Activated CD4-positive, alpha-beta T cell treated with anti-CD3 and anti-CD28 coated beads for 36 hours (primary cell): ENCODE measurements at regions not wholly inside any gene's neighbourhood (a gene's known extent, or its start where the extent isn't known, plus 50 kb on each side); places are given as distances from the start of the nearest gene placed in this dataset.
"Not testable (repeated sequence)": the region's sequence is repeated elsewhere in the genome, so short reads cannot be mapped to it uniquely, and the experiment has no call there.

Experiments
- ATAC-seq: fragments of 200-7000 bp; cut with Tn5 transposase; one replicate; pipeline ENCODE4 v1.10.0; 2021; ENCODE audit warnings: mild to moderate bottlenecking, moderate library complexity
- CTCF ChIA-PET: fragments of 350-600 bp; sonication (Branson Sonifier 250); formaldehyde crosslinking; loops from one replicate; lab custom pipeline; 2021; ENCODE audit warnings: antibody characterized with exemption; lab: Charles Lee
- POLR2A ChIA-PET: fragments of 350-600 bp; sonication (Branson Sonifier 250); formaldehyde crosslinking; loops from one replicate; lab custom pipeline; 2021; ENCODE audit warnings: antibody characterized with exemption, inconsistent platforms; lab: Charles Lee
- DNase-seq: peaks from one replicate; pipeline ENCODE4 v3.0.0-alpha.2; 2020
- H3K27ac Mint-ChIP-seq: one replicate; pipeline ENCODE4 v1.8.0; 2021; ENCODE audit warnings: mixed read lengths
- H3K27me3 Mint-ChIP-seq: one replicate; pipeline ENCODE4 v1.8.0; 2021; ENCODE audit warnings: mixed read lengths
- H3K36me3 Mint-ChIP-seq: one replicate; pipeline ENCODE4 v1.8.0; 2021; ENCODE audit warnings: low read depth, mixed read lengths
- H3K4me1 Mint-ChIP-seq: one replicate; pipeline ENCODE4 v1.8.0; 2021; ENCODE audit warnings: mixed read lengths
- H3K4me3 Mint-ChIP-seq: one replicate; pipeline ENCODE4 v1.8.0; 2021; ENCODE audit warnings: mild to moderate bottlenecking, moderate library complexity, mixed read lengths
- H3K9me3 Mint-ChIP-seq: one replicate; pipeline ENCODE4 v1.8.0; 2021; ENCODE audit warnings: low read depth, mixed read lengths
- intact Hi-C, 2 experiments: fragments of 100-400 bp; cut with DNase I in 1 of 2; cut with micrococcal nuclease in 1 of 2; formaldehyde crosslinking; loops; one replicate each; pipeline versions ENCODE4 v1.14.2 to v1.15.1; 2022 to 2024; cut with DNase I, micrococcal nuclease

DNA sequence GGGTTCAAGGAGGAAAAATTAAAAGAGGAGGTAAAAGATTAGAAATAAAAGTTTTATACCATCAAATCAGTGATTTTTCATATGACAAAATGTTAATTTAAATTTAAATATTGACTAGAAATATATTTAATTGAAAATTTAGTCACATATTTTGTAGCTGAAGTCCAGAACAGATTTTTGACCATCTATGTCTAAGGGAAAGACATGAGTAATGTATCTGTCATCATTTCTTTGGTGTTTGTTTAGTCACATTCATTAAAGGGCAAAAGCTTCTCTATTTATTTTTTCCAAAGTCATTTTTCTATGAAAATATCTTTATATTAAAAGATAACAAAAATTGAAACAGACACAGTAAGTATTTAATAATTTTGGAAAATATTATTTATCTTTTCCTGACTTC is 252.0 kb upstream of the ISL1 start:
- no peak for ATAC-seq
- no peaks in the 10 kb centered on the region for H3K9me3 Mint-ChIP-seq
- no peaks in the 10 kb centered on the region for H3K27me3 Mint-ChIP-seq
- ChIA-PET POLR2A (no interaction called here), CTCF (no interaction called here)
- no peak overlapping the region for H3K27ac Mint-ChIP-seq
- no peak overlapping the region for H3K4me3 Mint-ChIP-seq
- intact Hi-C loops, result no loop called here
- no peak for DNase-seq
- H3K4me1 Mint-ChIP-seq, result no peaks in the 10 kb centered on the region
- no peaks in the 10 kb centered on the region for H3K36me3 Mint-ChIP-seq

DNA sequence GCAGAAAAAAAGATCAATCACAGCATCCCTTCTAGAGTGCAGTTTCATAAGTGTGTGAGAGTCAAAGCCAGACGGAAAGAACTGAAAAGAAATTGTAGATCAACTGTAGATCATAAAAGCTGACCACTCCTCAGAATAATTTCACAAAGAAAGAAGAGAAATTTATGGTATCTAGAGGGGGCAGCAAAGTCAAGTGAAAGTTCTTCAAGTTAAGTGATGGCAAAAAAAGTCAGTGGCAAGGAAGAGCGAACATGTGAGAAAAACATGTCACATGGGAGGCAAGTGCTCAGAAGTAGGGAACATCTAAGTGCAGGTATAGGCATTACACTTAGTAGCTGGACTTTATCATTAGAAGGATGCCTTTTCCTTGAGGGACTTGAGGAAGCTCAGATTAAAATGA is 245.1 kb upstream of the ISL1 start:
- Mint-ChIP-seq H3K27ac (no peak overlapping the region), H3K9me3 (peaks cover 6% of the 10 kb centered on the region), H3K4me3 (no peak overlapping the region), H3K27me3 (no peaks in the 10 kb centered on the region), H3K36me3 (no peaks in the 10 kb centered on the region), H3K4me1 (no peaks in the 10 kb centered on the region)
- ChIA-PET POLR2A (no interaction called here), CTCF (no interaction called here)
- DNase-seq (no peak), ATAC-seq (no peak)
- intact Hi-C loops, result no loop called here

DNA sequence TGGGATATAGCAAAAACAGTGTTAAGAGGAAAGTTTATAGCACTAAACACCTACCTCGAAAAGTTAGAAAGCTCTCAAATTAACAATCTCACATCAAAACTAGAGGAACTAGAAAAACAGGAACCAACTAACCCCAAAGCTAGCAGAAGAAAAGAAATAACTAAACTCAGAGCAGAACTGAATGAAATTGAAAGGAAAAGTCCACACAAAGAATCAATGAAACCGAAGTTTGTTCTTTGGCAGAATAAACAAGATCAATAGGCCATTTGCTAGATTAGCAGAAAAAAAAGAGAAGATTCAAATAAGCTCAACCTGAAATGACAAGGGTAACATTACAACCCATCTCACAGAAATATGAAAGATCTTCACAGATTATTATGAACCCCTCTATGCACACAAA is 234.8 kb upstream of the ISL1 start:
- peaks cover 21% of the 10 kb centered on the region for H3K9me3 Mint-ChIP-seq
- ATAC-seq (no peak), DNase-seq (no peak)
- no peaks in the 10 kb centered on the region for H3K27me3 Mint-ChIP-seq
- CTCF ChIA-PET, result no interaction called here
- POLR2A ChIA-PET, result no interaction called here
- no peaks in the 10 kb centered on the region for H3K4me1 Mint-ChIP-seq
- intact Hi-C loops, result no loop called here
- no peak overlapping the region for H3K27ac Mint-ChIP-seq
- no peak overlapping the region for H3K4me3 Mint-ChIP-seq
- H3K36me3 Mint-ChIP-seq, result no peaks in the 10 kb centered on the region

DNA sequence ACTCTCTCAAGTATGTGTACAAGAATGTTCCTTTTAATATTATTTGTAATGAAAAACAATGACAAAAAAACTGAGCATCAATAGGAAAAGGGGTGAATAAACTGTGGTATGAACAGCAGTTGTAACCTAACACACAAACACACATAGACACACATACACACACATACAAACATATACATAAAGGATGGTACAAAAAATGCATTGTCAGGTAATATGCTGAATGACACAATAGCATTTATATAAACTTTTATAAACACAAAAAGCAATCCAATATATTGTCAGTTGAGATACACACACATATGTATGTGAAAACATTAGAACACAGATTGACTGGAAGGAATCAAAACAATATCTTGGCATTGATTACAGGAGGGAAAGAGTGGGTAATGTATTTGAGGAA is 227.0 kb upstream of the ISL1 start:
- no peak overlapping the region for H3K27ac Mint-ChIP-seq
- intact Hi-C loops, result no loop called here
- H3K4me1 Mint-ChIP-seq, result no peaks in the 10 kb centered on the region
- H3K4me3 Mint-ChIP-seq, result no peak overlapping the region
- no peaks in the 10 kb centered on the region for H3K27me3 Mint-ChIP-seq
- ATAC-seq (no peak), DNase-seq (no peak)
- POLR2A ChIA-PET, result no interaction called here
- peaks cover 9% of the 10 kb centered on the region for H3K9me3 Mint-ChIP-seq
- CTCF ChIA-PET, result no interaction called here
- no peaks in the 10 kb centered on the region for H3K36me3 Mint-ChIP-seq

DNA sequence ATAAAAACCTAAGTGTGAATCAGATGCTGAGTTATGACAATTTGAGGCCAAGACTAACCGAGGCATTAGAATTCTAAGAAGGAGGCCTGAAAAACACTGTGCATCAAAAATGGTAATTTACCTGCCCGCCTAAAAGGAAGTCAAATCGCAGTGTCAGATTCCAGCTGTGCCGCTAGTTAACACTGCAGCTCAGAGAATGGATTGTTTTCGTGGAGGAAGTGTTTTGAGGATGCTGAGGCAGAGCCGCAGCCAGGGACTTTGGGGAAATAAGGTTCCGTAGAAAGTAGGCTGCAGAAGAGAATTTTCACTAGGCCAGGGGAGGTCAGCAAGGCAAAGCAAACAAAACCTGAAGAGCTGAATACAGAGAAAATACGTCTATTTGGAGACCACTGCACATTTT is 226.4 kb upstream of the ISL1 start:
- DNase-seq, result no peak
- ChIA-PET POLR2A (no interaction called here), CTCF (no interaction called here)
- no peak for ATAC-seq
- Mint-ChIP-seq H3K27me3 (no peaks in the 10 kb centered on the region), H3K36me3 (no peaks in the 10 kb centered on the region), H3K4me3 (no peak overlapping the region), H3K4me1 (no peaks in the 10 kb centered on the region), H3K9me3 (peaks cover 11% of the 10 kb centered on the region), H3K27ac (no peak overlapping the region)
- intact Hi-C loops, result no loop called here

DNA sequence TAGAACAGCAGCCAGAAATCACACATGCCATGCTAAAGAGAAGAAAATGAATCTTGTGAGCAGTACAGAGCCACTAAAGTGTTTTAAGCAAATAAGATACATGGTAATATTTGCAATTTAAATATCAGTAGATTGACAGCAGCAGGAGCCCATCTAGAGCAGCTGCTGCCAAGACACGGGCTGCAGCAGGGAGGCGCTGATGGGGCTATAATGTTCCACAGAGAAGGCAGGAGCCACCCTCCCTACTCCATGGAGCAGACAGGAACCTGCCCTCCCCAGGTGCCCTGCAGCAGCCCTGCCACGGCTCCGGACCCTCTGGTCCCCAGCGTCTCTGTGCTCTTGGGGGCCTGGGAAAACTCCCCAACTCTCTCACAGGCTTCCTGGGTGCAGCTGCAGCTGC is 224.1 kb upstream of the ISL1 start:
- Mint-ChIP-seq H3K27me3 (no peaks in the 10 kb centered on the region), H3K4me3 (no peak overlapping the region), H3K9me3 (peaks cover 21% of the 10 kb centered on the region), H3K4me1 (no peaks in the 10 kb centered on the region), H3K27ac (no peak overlapping the region), H3K36me3 (no peaks in the 10 kb centered on the region)
- intact Hi-C loops, result no loop called here
- no peak for ATAC-seq
- no peak for DNase-seq
- ChIA-PET POLR2A (no interaction called here), CTCF (no interaction called here)

DNA sequence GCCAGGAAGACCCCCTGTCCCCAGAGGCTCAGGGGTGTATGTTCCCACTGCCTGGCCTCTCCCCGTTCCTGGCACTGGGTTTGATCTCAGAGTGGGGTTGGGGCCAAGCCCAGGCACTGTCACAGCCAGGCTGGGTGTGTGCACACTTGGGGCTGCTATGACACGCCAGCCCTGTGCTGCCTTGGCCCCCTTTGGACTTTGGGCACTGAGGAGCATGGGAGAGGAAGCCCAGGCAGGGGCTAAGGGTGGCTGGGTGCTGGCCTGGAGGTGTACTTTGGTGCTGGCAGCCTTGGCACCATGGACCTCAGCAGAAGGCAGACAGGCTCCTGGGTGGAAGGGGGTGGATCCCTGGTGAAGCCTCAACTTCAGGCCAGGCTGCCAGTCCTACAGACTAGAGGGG is 223.6 kb upstream of the ISL1 start:
- DNase-seq, result no peak
- Mint-ChIP-seq H3K27me3 (no peaks in the 10 kb centered on the region), H3K4me1 (no peaks in the 10 kb centered on the region), H3K9me3 (peaks cover 21% of the 10 kb centered on the region), H3K36me3 (no peaks in the 10 kb centered on the region), H3K27ac (no peak overlapping the region), H3K4me3 (no peak overlapping the region)
- intact Hi-C loops, result no loop called here
- no peak for ATAC-seq
- ChIA-PET POLR2A (no interaction called here), CTCF (no interaction called here)

DNA sequence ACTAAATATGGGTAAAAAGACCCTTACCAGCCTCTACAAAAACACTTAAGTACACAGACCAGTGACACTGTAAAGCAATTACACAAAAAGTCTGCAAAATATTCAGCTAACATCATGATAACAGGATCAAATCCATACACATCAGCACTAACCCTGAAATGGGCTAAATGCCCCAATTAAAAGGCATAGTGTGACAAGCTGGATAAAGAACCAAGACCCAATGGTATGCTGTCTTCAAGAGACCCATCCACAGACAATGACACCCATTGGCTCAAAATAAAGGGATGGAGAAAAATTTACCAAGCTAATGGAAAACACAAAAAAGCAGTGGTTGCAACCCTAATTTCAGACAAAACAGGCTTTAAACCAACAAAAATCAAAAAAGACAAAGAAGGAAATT is 221.0 kb upstream of the ISL1 start:
- POLR2A ChIA-PET, result no interaction called here
- no peak overlapping the region for H3K4me3 Mint-ChIP-seq
- H3K27me3 Mint-ChIP-seq, result no peaks in the 10 kb centered on the region
- H3K27ac Mint-ChIP-seq, result no peak overlapping the region
- intact Hi-C loops, result no loop called here
- H3K4me1 Mint-ChIP-seq, result no peaks in the 10 kb centered on the region
- H3K36me3 Mint-ChIP-seq, result no peaks in the 10 kb centered on the region
- H3K9me3 Mint-ChIP-seq, result peaks cover 23% of the 10 kb centered on the region
- no peak for DNase-seq
- CTCF ChIA-PET, result no interaction called here
- no peak for ATAC-seq

DNA sequence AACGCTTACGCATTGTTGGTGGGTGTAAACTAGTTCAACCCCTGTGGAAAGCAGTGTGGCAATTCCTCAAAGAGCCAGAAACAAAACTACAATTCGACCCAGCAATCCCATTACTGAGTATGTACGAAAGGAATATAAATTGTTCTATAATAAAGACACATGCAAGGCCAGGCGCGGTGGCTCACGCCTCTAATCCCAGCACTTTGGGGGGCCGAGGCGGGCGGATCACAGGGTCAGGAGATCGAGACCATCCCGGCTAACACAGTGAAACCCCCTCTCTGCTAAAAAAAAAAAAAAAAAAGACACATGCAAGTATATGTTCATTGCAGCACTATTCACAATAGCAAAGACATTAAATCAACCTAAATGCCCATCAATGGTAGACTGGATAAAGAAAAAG is 217.6 kb upstream of the ISL1 start:
- intact Hi-C loops, H3K4me3 Mint-ChIP-seq, H3K4me1 Mint-ChIP-seq, H3K27ac Mint-ChIP-seq, H3K36me3 Mint-ChIP-seq, CTCF ChIA-PET, POLR2A ChIA-PET, ATAC-seq, DNase-seq, H3K27me3 Mint-ChIP-seq: not testable (repeated sequence)
- H3K9me3 Mint-ChIP-seq, result peaks cover 20% of the 10 kb centered on the region

DNA sequence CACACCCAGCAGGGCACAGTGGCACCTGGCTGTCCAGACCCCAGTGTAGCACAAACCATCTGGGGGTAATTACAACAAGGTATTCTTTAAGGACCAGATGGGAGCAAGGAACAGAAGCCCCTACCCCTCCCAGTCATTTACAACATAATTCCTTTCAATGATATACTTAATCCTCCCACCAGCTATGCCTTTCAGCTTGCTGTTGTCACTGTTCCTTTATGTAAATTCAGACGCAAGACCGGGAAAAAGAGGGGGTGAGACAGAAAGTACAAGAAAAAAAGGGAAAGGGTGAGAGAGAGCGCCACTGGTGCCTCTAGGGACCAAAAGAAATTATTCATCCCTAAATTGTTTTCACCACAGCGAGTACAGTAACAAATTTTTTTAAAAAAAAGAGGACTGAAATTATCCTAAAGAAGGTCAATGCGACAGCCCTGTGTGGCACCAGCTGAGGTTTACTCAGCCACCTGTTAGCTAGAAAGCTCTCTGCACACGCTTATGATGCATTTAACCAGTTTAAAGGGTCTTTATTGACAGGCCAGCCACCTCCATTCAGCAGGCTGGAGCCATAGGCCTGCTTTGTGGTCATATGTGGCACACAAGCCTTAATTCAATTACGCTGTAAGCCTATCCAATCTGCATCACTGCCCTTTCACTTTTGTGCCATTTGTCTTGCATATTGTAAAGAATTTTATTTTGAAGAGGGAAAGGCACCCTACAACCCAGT is 210.2 kb upstream of the ISL1 start:
- Mint-ChIP-seq H3K36me3 (no peaks in the 10 kb centered on the region), H3K4me1 (no peaks in the 10 kb centered on the region), H3K27ac (no peak overlapping the region), H3K27me3 (no peaks in the 10 kb centered on the region), H3K4me3 (no peak overlapping the region), H3K9me3 (peaks cover 3% of the 10 kb centered on the region)
- intact Hi-C loops, result no loop called here
- CTCF ChIA-PET, result no interaction called here
- POLR2A ChIA-PET, result no interaction called here
- ATAC-seq, result no peak
- DNase-seq, result no peak

DNA sequence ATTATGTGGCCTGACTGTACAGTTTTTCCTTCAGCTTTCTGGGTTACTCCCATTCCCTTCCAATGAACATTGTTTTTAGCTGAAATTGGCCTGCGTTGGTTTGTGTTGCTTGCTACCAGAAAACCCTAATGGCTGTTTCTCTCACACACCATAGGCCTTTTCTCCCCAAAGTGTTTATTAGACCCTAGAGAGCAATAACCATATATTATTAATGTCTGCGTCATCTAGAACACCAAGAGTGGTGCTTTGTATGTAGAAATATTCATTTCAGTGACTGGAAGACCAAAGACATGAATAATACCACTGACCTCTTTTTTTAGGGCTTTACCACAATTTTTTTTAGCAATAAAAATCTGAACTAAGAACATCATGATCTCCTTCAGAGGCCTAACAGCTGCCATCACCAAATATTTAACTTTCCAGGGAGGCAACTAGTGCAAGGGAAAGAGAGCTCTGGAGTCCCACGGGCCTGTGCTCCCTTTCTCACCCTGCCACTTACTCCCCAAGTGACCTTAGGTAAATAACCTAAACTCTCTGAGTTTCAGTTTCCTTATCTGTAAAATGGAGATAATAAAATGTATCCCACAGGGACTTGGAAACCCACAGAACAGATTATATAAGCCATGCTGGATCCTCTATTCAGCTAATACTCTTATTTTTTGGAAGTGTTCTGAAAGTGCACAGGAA is 201.9 kb upstream of the ISL1 start:
- ATAC-seq, result no peak
- no peaks in the 10 kb centered on the region for H3K27me3 Mint-ChIP-seq
- intact Hi-C loops, result no loop called here
- H3K9me3 Mint-ChIP-seq, result no peaks in the 10 kb centered on the region
- ChIA-PET POLR2A (no interaction called here), CTCF (no interaction called here)
- H3K4me3 Mint-ChIP-seq, result no peak overlapping the region
- H3K4me1 Mint-ChIP-seq, result no peaks in the 10 kb centered on the region
- H3K27ac Mint-ChIP-seq, result no peak overlapping the region
- no peak for DNase-seq
- no peaks in the 10 kb centered on the region for H3K36me3 Mint-ChIP-seq

DNA sequence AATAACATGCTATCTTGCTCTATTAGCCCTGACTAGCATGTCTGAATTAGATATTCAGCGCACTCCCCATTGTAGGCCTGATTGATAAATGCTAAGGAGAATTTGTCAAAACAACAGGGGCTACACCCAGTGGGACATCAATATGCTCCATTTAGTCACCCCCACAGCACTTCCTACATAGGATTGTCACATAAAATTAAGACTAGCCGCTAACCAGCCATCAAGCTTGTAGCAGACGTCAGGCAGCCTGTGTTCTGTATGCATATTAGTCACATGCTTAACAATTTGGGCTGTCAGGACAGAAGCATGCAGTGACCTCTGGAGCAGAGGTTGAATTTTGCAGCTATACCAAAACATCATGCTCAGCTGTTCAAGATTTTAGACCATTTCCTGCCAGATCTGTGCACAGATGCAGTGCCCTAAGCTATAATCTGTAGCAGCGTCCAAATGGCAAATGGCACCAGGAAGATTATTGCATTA is 197.4 kb upstream of the ISL1 start:
- intact Hi-C loops, result no loop called here
- ChIA-PET POLR2A (no interaction called here), CTCF (no interaction called here)
- no peak overlapping the region for H3K4me3 Mint-ChIP-seq
- DNase-seq, result no peak
- no peak for ATAC-seq
- H3K27me3 Mint-ChIP-seq, result no peaks in the 10 kb centered on the region
- no peak overlapping the region for H3K27ac Mint-ChIP-seq
- H3K4me1 Mint-ChIP-seq, result no peaks in the 10 kb centered on the region
- no peaks in the 10 kb centered on the region for H3K9me3 Mint-ChIP-seq
- H3K36me3 Mint-ChIP-seq, result no peaks in the 10 kb centered on the region
